ENCODE measurements at regions not wholly inside any gene's neighbourhood (a gene's known extent, or its start where the extent isn't known, plus 50 kb on each side); places are given as distances from the start of the nearest gene placed in this dataset.

DNA sequence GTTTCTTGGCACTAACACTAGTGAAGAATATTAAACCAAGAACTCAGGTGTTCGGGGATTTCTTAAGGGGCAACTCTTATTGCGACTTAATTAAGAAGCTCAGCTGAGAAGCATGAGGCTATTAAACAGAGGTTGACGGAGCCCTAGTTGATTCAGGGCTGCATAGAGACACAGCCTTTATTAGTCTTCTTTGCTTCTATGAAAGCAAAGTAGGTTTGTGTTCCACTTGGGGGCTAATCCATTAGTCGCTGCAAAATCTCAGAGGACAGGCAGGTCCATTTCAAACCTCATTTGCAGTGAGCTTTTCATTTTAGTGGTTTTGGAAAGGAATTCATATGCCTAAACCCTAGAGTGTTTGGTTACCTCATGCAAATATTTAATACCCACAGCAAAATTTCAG is 506.6 kb upstream of the SULF2 start:
- TF ChIP-seq POLR2A (IDR thresholded peaks at IDR 0.05) = no peak
- TF ChIP-seq, protein P1, sequence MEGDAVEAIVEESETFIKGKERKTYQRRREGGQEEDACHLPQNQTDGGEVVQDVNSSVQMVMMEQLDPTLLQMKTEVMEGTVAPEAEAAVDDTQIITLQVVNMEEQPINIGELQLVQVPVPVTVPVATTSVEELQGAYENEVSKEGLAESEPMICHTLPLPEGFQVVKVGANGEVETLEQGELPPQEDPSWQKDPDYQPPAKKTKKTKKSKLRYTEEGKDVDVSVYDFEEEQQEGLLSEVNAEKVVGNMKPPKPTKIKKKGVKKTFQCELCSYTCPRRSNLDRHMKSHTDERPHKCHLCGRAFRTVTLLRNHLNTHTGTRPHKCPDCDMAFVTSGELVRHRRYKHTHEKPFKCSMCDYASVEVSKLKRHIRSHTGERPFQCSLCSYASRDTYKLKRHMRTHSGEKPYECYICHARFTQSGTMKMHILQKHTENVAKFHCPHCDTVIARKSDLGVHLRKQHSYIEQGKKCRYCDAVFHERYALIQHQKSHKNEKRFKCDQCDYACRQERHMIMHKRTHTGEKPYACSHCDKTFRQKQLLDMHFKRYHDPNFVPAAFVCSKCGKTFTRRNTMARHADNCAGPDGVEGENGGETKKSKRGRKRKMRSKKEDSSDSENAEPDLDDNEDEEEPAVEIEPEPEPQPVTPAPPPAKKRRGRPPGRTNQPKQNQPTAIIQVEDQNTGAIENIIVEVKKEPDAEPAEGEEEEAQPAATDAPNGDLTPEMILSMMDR (IDR thresholded peaks at IDR 0.05) = no peak

All from esophagus squamous epithelium (tissue), 4 donors.